SU-DHL-6 (cell line): ENCODE measurements at regions not wholly inside any gene's neighbourhood (a gene's known extent, or its start where the extent isn't known, plus 50 kb on each side); places are given as distances from the start of the nearest gene placed in this dataset.

Experiments used
- H2AFZ ChIP-seq: fragments of 200-600 bp; sonication (generic); 2 replicates; pipeline ENCODE4 v1.6.1; 2014; ENCODE audit warnings: low read depth, mild to moderate bottlenecking, moderate library complexity, mixed read lengths, antibody characterized with exemption, low read length; ENCODE audit not compliant: severe bottlenecking
- H3F3A ChIP-seq: fragments of 200-600 bp; shearing (Covaris generic); 2 replicates; pipeline ENCODE4 v1.6.0; 2016; ENCODE audit warnings: antibody characterized with exemption, mild to moderate bottlenecking; ENCODE audit not compliant: insufficient read depth
- H3K27ac ChIP-seq: fragments of 200-600 bp; sonication (generic); 2 replicates; pipeline ENCODE4 v1.5.1; 2016; ENCODE audit warnings: low read depth, mild to moderate bottlenecking, low read length, moderate library complexity, mixed read lengths
- H3K27me3 ChIP-seq: fragments of 200-600 bp; sonication (generic), shearing (Covaris generic); 2 replicates; pipeline ENCODE4 v1.6.0; 2014; ENCODE audit warnings: mild to moderate bottlenecking, low read length
- H3K36me3 ChIP-seq: fragments of 200-600 bp; sonication (generic); 2 replicates; pipeline ENCODE4 v1.6.1; 2014; ENCODE audit warnings: mild to moderate bottlenecking, low read length, mixed read lengths
- H3K4me2 ChIP-seq: fragments of 300-600, 200-600 bp; shearing (Covaris generic), sonication (generic); 2 replicates; pipeline ENCODE4 v1.6.0; 2014; ENCODE audit warnings: low read length, low read depth, mild to moderate bottlenecking; ENCODE audit not compliant: poor library complexity, severe bottlenecking
- H3K4me3 ChIP-seq: fragments of 200-600 bp; sonication (generic); 2 replicates; pipeline ENCODE4 v1.5.1; 2014; ENCODE audit warnings: antibody characterized with exemption, low read length, mild to moderate bottlenecking, mixed read lengths; ENCODE audit not compliant: insufficient read depth, poor library complexity, severe bottlenecking
- H3K79me2 ChIP-seq: fragments of 200-600 bp; sonication (generic); 2 replicates; pipeline ENCODE4 v1.6.1; 2014; ENCODE audit warnings: mild to moderate bottlenecking, low read length, moderate library complexity; ENCODE audit not compliant: insufficient read depth
- H3K9ac ChIP-seq: fragments of 200-600 bp; sonication (generic); 2 replicates; pipeline ENCODE4 v1.7.0; 2014; ENCODE audit warnings: mild to moderate bottlenecking, low read length
- H3K9me2 ChIP-seq: fragments of 200-600 bp; sonication (generic); replicated peaks from 2 replicates; pipeline ENCODE4 v1.6.1; 2014; ENCODE audit warnings: low read length; ENCODE audit not compliant: insufficient read depth
- H3K9me3 ChIP-seq: fragments of 200-600 bp; sonication (generic); 2 replicates; pipeline ENCODE4 v1.6.1; 2014; ENCODE audit warnings: low read length, mixed read lengths; ENCODE audit not compliant: insufficient read depth
- H4K20me1 ChIP-seq: fragments of 200-600 bp; sonication (generic); 2 replicates; pipeline ENCODE4 v1.6.1; 2014; ENCODE audit warnings: low read depth, mild to moderate bottlenecking, antibody characterized with exemption, low read length, moderate library complexity, mixed read lengths
- CTCF ChIP-seq: fragments of 200-600 bp; sonication (generic); IDR thresholded peaks from one replicate; pipeline ENCODE4 v1.5.1; 2017; ENCODE audit warnings: antibody characterized with exemption, mild to moderate bottlenecking, low read length, moderate library complexity; ENCODE audit not compliant: insufficient read depth, poor library complexity, severe bottlenecking
- EZH2phosphoT487 ChIP-seq: fragments of 200-600 bp; sonication (generic), shearing (Covaris generic); conservative IDR thresholded peaks from 2 replicates; pipeline ENCODE4 v1.6.1; 2018; ENCODE audit warnings: mild to moderate bottlenecking, antibody characterized with exemption, low read length, moderate library complexity, mixed read lengths

GRCh38 chr14:76690502-76691105 is 70.7 kb upstream of the VASH1 start:
- Histone ChIP-seq H2AFZ (no peak overlapping the region), H3K9me2 (no peaks in the 10 kb centered on the region), H3K27me3 (no peaks in the 10 kb centered on the region; the same call in 1 of the 2 replicates), H4K20me1 (no peaks in the 10 kb centered on the region), H3K9ac (no peak overlapping the region), H3K4me3 (no peak overlapping the region), H3K79me2 (no peaks in the 10 kb centered on the region), H3K36me3 (no peaks in the 10 kb centered on the region), H3K9me3 (no peaks in the 10 kb centered on the region), H3K4me2 (no peak overlapping the region), H3F3A (no peaks in the 10 kb centered on the region), H3K27ac (no peak overlapping the region)
- TF ChIP-seq EZH2phosphoT487 (no peak), CTCF (no peak)

- no peak for TF ChIP-seq EZH2phosphoT487
- no peak for TF ChIP-seq CTCF
- Histone ChIP-seq H3K4me2 (no peak overlapping the region), H3K36me3 (no peaks in the 10 kb centered on the region), H3K27me3 (no peaks in the 10 kb centered on the region), H2AFZ (no peak overlapping the region), H3K9ac (no peak overlapping the region), H3K4me3 (no peak overlapping the region), H3K9me2 (no peaks in the 10 kb centered on the region), H3K27ac (no peak overlapping the region), H4K20me1 (no peaks in the 10 kb centered on the region), H3K9me3 (no peaks in the 10 kb centered on the region), H3F3A (no peaks in the 10 kb centered on the region), H3K79me2 (no peaks in the 10 kb centered on the region)
Measured at GRCh38 chr14:76694106-76694505, 67.2 kb upstream of the VASH1 start.

GRCh38 chr14:76695263-76695920 is 65.9 kb upstream of the VASH1 start:
- H3K4me2 ChIP-seq, result no peak overlapping the region
- H3K79me2 ChIP-seq, result no peaks in the 10 kb centered on the region
- H3K9me2 ChIP-seq, result no peaks in the 10 kb centered on the region
- no peak overlapping the region for H3K9ac ChIP-seq
- no peaks in the 10 kb centered on the region for H3K27me3 ChIP-seq
- H4K20me1 ChIP-seq, result no peaks in the 10 kb centered on the region
- TF ChIP-seq CTCF, result no peak
- no peak for TF ChIP-seq EZH2phosphoT487
- H3K4me3 ChIP-seq, result no peak overlapping the region
- no peak overlapping the region for H2AFZ ChIP-seq
- H3K27ac ChIP-seq, result no peak overlapping the region
- H3F3A ChIP-seq, result no peaks in the 10 kb centered on the region
- no peaks in the 10 kb centered on the region for H3K9me3 ChIP-seq
- no peaks in the 10 kb centered on the region for H3K36me3 ChIP-seq
